Kidney epithelial cell (primary cell): ENCODE measurements at regions not wholly inside any gene's neighbourhood (a gene's known extent, or its start where the extent isn't known, plus 50 kb on each side); places are given as distances from the start of the nearest gene placed in this dataset.

Source experiments
- DNase-seq: peaks from one replicate; pipeline ENCODE4 v3.0.0-alpha.2; 2010; ENCODE audit warnings: low read depth
- H3K27me3 ChIP-seq: 2 replicates; pipeline ENCODE4 v1.6.0; 2011; ENCODE audit warnings: low read length; ENCODE audit not compliant: control insufficient read depth, insufficient read depth
- H3K36me3 ChIP-seq: 2 replicates; pipeline ENCODE4 v1.5.1; 2011; ENCODE audit warnings: low read length; ENCODE audit not compliant: control insufficient read depth, insufficient read depth
- H3K4me3 ChIP-seq: 2 replicates; pipeline ENCODE4 v1.5.1; 2011; ENCODE audit warnings: low read depth, mild to moderate bottlenecking, control low read depth, low read length
- TF ChIP-seq, protein P1 (sequence below): IDR thresholded peaks from 2 replicates; pipeline ENCODE4 v1.5.1; 2011; ENCODE audit warnings: mild to moderate bottlenecking, moderate library complexity, low read length, control low read depth, inconsistent platforms; ENCODE audit not compliant: insufficient read depth, poor library complexity, severe bottlenecking

- peaks cover 2% of the 10 kb centered on the region for H3K27me3 ChIP-seq
- TF ChIP-seq, protein P1, sequence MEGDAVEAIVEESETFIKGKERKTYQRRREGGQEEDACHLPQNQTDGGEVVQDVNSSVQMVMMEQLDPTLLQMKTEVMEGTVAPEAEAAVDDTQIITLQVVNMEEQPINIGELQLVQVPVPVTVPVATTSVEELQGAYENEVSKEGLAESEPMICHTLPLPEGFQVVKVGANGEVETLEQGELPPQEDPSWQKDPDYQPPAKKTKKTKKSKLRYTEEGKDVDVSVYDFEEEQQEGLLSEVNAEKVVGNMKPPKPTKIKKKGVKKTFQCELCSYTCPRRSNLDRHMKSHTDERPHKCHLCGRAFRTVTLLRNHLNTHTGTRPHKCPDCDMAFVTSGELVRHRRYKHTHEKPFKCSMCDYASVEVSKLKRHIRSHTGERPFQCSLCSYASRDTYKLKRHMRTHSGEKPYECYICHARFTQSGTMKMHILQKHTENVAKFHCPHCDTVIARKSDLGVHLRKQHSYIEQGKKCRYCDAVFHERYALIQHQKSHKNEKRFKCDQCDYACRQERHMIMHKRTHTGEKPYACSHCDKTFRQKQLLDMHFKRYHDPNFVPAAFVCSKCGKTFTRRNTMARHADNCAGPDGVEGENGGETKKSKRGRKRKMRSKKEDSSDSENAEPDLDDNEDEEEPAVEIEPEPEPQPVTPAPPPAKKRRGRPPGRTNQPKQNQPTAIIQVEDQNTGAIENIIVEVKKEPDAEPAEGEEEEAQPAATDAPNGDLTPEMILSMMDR, result no peak
- no peak for DNase-seq
- H3K4me3 ChIP-seq, result no peak overlapping the region
- no peaks in the 10 kb centered on the region for H3K36me3 ChIP-seq
These were observed 160.3 kb downstream of the EN1 start for GRCh38 chr2:118687192-118687591.

DNA sequence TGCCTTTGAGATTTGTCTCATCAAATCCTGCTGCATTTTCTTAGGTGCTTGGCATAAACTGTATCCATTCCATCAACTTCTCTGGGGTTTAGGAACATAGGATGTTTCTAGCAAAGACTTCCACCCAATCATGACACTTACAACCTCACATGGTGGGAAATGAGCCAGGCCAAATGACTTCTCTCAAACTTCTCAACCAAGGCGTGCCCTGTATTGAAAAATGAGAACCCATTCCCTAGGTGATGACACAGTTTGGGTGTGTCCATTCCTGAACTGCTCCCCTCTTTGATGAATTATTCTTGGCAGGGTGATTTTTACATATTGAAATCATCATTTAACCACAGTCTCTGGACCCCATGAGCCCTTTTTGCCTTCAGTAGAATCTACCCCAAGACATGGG, 161.1 kb downstream of the EN1 start:
- Histone ChIP-seq H3K4me3 (no peak overlapping the region), H3K36me3 (no peaks in the 10 kb centered on the region), H3K27me3 (peaks cover 2% of the 10 kb centered on the region)
- TF ChIP-seq, protein P1, result no peak
- DNase-seq, result no peak

DNA sequence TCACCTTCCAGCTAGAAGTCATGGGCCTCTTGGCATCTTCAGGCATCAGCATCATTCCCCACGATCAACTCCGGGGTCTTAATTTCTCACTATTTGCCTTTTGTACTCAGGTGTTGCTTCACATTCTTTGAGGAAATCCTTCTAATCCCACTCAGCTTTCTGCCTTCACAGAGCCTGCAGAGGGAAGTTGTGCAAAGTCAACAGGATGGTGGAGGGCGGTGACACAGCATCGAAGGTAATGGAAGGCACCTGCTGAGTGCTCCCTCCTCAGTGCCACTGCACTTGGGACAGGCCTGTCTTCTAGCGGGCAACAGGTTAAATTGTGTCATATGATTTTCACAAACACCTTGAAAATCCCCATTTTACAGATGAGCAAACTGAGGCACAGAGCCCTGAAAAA, 164.0 kb downstream of the EN1 start:
- DNase-seq, result no peak
- TF ChIP-seq, protein P1, result no peak
- Histone ChIP-seq H3K4me3 (no peak overlapping the region), H3K36me3 (no peaks in the 10 kb centered on the region), H3K27me3 (peaks cover 4% of the 10 kb centered on the region)

DNA sequence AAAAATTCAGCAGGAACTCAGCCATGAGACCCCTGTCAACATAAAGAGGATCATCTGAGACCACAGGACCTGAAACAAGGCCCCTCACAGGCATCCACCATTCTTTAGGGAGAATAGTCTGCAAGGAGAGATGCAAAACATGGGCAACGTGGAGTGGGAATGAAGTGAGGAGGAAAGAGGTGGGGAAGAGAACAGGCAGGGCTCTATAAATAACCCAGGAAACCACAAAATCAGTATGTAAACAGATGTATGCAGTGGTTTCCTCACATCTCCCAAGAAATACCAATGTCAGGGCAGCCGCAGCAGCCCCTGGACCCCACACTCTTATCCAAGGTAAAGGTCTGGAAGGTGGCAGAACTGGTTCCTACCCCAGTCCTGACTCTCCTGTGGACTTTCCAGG, 168.5 kb downstream of the EN1 start:
- Histone ChIP-seq H3K27me3 (peaks cover 4% of the 10 kb centered on the region), H3K36me3 (no peaks in the 10 kb centered on the region), H3K4me3 (no peak overlapping the region)
- TF ChIP-seq, protein P1, result no peak
- no peak for DNase-seq

DNA sequence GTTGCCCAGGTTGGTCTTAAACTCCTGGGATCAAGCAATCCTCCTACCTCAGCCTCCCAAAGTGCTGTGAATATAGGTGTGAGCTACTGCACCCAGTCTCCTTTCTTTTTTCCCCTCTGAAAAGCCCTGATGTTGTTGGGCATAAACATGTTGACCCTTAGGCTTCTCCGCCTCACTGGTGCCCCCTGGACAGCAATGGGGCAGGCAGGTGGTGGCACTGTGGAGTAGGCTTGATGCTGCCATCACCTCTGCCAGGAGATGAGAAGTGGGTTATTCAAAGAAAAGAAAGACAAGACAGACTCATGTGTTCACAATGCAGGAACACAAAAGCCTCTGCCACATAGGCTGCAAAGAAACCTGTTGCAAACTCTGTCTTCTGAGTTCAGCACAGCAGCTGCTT, 169.9 kb downstream of the EN1 start:
- no peak overlapping the region for H3K4me3 ChIP-seq
- H3K36me3 ChIP-seq, result no peaks in the 10 kb centered on the region
- peaks cover 3% of the 10 kb centered on the region for H3K27me3 ChIP-seq
- TF ChIP-seq, protein P1, result no peak
- no peak for DNase-seq

DNA sequence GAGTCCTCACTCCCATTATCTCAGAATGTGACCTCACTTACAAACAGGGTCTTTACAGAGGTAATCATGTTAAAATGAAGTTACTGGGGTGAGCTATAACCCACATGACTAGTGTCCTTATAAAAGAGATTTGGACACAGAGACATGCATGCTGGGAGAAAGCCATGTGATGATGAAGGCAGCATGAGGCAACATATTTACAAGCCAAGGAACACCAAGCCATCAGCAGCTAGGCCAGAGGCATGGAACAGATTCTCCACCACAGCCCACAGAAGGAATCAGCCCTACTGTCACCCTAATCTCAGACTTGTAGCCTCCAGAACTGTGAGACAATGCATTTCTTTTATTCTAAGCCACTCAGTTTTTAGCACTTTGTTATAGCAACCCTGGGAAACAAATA, 171.9 kb downstream of the EN1 start:
- Histone ChIP-seq H3K4me3 (no peak overlapping the region), H3K36me3 (no peaks in the 10 kb centered on the region), H3K27me3 (peaks cover 2% of the 10 kb centered on the region)
- TF ChIP-seq, protein P1, result no peak
- DNase-seq, result no peak
